NCI-H345 treated with DMSO at 0.1 percent for 48 hours (cell line): ENCODE measurements at regions not wholly inside any gene's neighbourhood (a gene's known extent, or its start where the extent isn't known, plus 50 kb on each side); places are given as distances from the start of the nearest gene placed in this dataset.
"Not testable (repeated sequence)": the region's sequence is repeated elsewhere in the genome, so short reads cannot be mapped to it uniquely, and the experiment has no call there.

ENCODE experiments used
- DNase-seq: peaks from one replicate; lab custom pipeline; 2025; ENCODE audit not compliant: unreplicated experiment; lab: John Stamatoyannopoulos, UW

DNA sequence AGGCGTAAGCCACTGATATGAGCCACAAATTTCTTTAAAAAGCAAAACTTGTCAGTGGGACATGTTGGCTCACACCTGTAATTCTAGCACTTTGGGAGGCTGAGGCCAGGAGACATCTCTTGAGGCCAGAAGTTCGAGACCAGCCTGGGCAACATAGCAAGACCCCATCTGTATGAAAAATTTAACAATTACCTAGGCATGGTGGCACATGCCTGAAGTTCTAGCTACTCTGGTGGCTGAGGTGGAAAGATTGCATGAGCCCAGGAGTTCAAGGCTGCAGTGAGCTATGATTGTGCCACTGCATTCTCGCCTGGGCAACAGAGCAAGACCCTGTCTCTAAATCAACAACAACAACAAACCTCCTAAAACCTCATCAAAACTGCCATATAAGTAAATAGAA lies 147.6 kb upstream of the BARHL2 start:
- DNase-seq: no peak

DNA sequence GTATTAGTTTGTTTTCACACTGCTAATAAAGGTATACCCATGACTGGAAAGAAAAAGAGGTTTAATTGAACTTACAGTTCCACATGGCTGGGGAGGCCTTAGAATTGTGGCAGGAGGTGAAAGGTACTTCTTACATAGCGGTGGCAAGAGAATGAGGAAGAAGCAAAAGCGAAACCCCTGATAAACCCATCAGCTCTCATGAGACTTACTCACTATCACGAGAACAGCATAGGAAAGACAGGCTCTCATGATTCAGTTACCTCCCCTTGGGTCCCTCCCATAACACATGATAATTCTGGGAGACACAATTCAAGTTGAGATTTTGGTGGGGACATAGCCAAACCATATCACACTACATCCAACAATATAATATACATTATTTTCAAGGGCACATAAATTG lies 145.7 kb upstream of the BARHL2 start:
- no peak for DNase-seq

DNA sequence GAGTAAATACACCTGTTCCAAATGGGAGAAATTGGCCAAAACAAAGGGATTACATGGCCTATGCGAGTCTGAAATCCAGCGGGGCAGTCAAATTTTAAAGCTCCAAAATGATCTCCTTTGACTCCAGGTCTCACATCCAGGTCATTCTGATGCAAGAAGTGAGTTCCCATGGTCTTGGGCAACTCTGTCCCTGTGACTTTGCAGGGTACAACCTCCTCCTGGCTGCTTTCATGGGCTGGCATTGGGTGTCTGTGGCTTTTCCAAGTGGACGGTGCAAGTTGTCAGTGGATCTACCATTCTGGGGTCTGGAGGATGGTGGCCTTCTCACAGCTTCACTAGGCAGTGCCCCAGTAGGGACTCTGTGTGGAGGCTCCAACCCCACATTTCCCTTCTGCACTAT lies 144.3 kb upstream of the BARHL2 start:
- DNase-seq: not testable (repeated sequence)

DNA sequence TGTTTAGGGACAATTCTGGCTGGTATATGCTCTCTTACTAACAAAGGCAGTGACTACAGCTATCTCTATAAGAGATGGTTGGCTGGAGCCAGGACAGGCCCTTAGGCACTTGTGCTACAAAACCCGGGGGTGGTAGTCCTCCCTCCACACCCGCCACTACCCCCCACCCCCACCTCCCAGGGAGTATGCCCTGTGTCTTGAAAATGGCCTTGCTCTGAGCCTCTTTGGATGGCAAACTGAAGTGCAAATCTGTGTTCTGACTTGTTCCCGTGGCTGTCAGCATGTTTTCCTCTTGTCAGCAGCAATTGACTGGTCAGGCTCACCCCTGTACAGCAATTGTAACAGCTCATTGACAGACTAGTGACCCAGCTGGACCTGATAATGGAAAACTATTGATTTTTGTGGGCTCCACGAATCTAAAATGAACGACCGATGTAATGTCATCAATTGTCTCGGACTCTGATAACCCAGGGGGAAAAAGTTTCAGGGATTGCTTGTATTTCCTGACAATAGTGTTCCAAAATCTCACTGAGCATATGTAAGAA lies 139.4 kb upstream of the BARHL2 start:
- DNase-seq: no peak

DNA sequence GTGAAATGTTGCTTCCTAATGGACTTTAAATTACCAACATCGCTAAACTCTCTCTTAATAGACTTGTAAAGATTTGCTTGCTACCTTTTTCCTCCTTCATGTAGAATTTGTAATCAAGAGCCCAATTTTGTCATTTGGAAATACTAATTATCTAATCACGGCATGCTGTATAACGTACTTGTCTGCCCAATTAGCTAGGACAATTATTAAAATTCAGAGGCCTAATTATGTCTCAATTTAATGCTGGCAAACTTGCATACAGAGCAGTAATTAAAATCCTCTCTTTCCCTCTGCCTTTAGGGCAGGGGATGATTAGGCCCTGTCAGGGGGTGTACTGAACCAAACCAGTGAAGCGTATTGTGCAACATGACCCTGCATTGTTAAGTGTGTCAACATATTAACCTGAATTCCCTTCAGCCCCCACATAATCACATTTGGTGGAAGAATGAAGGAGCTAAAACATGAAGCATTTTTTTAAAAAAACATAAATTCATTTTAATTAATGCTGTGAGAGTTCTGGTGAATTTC lies 137.4 kb upstream of the BARHL2 start:
- DNase-seq: no peak

DNA sequence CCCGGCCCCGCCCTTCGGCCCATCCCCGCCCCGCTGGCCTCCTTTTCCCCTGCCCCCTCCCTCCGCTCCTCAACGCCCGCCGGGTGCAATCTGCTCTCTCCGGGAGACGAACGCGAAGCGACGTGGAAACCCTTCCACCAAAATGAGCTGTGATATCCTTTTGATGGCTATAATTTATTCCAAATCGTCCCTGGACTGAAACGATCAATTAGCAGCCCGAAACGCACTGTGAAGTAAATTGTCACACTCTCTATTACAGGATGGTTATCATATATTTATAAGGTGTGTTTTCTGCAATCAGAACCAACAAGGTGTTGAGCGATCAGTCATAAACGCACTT lies 134.6 kb upstream of the BARHL2 start:
- peak; percentile 53 for DNase-seq

DNA sequence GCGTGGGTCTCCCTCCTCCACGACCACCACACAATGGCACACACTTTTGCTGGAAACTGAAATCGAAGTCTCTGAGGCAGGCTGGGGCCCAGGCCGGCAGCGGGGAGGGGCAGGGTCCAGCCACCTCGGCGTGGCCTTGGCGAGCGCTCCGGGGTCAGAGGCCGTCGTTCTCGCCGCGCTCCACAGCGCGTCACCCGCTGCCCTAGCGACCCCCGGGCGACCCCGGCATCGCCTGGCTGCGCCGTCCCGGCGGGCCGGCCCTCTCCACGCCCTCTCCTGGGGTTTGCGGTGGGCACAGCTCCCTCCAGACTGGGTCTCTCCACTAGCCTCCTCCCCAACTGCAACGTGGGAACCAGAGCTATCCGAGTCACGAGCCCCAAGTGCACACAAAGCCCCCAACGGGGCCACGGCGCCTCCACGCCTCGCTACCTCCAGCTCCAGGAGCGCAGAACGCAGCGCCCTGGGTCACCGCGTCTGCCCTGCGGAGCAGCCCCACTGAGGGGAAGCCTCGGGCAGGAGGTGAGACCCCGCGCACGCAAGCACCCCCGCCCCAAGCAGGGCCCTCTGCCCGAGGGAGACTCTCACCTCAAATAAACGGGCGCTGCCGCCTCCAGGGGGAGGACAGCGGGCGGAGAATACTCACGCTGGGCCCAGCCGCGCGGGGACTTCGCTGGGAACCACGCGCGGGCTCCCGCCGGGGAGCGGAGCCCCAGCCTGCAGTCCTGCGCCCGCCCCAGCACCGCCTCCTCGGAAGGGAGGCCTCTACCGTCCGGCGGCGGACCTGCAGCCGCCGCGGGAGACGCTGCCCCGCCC lies 134.0 kb upstream of the BARHL2 start:
- DNase-seq: no peak

DNA sequence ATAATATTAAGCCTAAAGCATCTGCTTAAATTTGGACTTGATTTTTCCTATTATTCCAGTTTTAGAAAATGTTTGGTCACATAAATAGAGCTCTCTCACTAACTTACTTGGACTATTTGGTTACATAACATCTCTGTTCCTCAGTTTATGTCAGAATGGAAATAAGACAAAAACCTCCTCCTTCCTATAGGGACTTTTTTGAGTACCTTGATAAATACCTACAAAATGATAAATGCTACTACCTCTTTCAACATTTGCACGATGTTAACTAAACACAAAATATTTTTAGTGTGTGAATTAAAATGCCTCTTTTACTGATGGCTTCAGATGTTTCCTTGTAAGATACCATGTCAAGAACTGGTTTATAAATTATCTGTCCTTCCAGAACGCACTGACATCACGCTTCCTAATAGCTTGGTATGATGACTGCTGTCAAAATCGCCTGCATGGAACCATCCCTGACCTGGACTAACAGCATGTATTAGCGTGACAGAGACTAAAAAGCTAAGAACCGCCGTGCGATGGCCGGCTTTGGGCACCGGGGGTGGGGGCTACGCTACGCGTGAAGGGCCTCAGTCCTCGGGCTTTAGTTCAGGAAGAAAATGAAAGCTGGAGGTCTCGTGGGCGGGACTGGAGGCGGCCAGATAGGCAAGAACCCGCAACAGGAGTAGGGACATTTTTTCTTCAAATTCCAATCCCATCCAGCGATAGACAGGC lies 133.2 kb upstream of the BARHL2 start:
- no peak for DNase-seq

DNA sequence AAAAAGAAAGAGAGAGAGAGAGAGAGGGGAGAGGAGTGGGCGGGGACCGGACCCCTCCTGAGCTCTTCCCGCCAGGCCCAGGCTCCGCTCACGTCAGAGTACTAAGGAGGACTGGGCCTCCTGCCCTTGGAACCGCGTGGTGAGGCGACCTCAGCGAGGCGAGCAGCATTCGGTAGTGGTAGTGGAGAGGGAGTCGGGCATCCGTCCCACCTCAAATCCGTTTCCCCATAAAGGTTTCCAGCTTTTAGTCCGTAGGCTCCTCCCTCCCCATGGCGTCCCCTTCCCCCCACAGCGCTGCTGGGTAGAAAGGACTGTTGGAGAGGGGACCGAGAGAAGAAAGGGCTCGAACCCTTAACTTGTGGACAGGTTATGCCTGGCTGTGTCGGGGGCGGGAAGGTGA lies 124.4 kb upstream of the BARHL2 start:
- no peak for DNase-seq

DNA sequence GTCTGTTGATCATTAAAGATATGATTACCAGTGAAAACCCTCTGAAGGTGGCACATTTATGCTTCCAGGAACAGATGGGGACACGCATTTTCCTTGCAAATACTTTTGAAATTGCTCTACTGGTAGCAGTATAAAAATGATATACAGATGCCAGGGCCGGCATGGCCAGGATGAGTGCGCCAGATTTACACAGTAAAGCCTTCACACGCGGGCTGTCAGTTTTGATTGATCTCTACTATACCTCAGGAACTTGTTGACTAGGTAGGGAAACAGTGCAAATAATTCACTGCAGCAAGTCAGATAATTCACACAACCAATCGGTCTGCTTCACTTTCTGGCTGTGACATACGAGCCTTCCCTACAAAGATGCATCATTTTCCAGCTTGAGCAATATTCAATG lies 123.2 kb upstream of the BARHL2 start:
- DNase-seq: no peak

DNA sequence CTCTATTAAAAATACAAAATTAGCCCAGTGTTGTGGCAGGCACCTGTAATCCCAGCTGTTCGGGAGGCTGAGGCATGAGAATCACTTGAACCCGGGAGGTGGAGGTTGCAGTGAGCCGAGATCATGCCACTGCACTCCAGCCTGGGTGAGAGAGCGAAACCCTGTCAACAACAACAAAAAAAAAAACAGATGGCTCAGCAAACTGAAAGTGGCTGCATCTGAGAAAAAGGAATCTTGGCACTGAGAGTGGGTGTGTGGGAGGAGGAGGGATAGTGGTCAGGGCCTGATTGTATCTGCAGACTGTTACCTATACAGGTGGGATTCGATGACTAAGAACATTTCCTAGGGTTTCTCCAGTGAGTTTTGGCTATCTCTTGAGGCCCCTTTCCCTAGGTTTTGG lies 122.2 kb upstream of the BARHL2 start:
- no peak for DNase-seq

DNA sequence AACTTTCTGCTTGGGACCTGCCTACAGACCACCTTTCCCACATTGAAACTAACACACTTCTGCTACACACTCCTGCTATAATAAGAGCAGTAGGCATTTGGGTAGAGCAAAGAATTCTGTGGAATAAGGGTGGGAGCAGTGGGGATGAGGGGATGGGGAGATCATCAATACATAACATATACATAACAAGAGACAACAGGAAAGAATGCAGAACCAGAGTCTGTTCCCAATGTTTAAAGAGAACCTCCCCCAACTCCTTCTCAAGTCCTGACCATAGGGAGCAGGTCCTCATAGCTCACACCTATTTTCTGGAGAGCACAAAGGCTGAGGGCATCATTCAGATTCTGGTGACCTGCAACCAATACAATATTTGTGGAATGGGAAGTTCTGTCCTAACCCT lies 121.6 kb upstream of the BARHL2 start:
- no peak for DNase-seq

DNA sequence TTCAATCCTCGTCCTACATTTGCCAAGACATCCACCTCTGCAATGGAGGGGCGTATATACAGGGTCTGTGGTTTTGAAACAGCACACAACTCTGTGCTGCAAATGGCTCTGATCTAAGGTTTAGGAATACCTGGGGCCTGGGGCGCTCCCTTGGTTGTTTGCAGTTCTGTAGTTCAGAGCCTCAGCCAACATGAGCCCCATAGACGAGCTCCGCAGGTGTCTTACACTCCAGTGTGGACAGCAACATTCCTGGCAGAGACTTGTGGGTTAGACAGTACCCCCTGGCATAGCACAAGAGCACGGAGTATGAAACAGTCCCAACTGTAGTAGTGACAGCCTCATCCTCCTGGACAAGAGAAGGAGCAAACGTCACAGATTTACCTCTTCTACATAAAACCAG lies 120.3 kb upstream of the BARHL2 start:
- DNase-seq: no peak

DNA sequence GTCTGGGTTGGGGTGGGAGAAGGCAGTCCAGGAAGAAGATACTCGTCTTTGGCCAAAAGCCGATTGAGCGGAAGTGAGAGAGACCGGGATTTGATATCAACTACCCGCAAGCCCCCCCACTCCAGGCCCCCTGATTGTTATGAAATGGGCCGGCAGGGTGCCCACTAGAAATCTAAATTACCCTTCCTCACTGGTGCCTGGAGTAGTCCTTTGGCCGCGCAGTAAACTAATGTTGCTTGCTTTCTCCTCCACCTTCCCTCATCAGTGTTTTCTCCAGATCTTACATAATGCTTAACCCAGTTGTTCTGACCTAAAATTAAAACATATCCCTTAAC lies 119.2 kb upstream of the BARHL2 start:
- no peak for DNase-seq

DNA sequence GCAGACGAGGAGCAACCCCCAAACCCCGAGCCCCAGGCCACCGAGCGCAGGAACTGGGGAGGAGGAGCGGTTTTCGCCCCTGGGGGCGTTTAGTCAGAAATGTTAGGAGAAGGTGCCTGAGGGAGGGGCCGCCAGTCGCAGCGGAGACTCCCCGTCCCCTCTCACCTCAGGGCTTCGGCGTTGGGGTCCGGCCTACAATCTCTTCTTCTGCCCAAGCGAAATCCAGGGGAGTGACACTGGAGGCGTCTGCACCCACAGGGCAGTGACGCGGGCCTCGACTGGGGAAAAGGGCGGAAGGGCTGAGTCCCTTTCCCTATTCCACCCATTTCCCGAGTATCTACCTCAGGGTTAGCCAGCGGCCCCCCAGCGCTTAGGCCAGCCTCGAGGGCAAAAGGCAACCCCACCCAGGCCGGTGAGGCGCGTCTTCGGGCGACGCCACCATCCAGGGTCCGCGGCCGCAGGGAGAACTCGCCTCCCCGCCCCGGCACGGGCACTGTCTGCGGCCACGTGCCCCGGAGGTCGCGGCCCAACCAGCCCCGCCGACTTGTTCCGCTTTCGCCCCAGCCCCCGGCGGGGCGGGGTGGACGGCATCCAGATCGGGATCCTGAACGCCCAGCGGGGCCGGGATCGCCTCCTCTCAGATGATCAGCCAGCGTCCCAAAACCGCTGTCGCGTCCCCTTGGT lies 118.7 kb upstream of the BARHL2 start:
- DNase-seq: no peak

DNA sequence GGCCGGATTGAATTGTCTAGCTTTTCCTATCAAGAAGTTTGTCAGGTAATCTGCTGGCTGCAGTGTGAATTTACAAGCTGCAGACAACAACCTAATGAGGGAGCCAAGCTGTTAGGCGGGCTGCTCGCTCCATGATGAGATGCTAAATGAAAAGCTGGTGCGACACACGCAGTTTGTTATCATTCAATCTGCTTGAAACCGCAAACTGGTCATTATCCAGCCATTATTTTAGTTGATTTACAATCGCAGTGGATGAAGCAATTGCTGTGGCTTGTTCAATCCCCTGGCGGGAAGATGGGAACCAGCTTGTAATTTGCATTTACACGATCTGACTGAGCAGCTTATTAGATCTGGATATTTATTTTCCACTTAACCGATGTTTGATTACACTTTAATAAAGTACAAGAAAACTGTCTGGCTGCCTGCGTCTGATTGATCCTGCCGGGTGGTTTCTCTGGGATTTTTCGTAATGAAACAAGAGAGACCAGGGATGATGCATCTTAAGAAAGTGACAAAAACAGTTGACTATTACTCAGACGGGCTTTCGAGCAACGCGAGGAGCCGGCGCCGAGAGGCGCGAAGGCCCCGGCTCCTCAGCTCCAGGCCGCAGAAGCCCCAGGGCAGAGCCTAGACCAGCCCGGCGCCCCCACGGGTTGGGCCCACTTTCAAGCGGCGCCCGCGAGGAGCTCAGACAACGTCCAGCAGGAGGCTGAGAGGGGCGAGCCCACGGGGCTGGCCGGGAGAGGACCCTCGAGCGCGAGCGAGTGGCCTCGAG lies 118.0 kb upstream of the BARHL2 start:
- DNase-seq: no peak

DNA sequence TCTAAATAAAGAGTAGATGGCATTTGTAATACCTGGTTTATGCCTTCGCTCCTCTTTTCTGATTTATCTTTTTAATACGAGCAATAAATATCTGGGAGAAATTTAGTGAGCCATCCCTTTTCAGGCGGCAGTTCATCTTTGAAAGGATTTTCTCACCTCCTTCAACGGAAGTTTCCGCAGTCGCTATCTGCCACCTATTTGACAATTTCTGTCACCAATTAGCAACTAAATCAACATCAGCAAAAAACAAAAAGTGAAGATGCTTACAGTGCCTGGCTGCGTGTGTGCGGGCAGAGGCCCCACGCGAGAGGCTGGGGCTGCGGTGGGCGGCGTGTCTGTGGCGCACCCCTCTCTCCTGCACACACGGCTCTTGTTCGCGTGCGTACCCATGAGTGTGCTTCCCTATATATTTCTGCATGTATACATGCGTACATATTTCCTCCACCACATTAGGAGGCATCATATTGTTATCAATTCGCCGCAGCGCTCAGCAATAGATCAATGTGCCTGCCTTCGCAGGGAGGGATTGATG lies 117.3 kb upstream of the BARHL2 start:
- DNase-seq: no peak

DNA sequence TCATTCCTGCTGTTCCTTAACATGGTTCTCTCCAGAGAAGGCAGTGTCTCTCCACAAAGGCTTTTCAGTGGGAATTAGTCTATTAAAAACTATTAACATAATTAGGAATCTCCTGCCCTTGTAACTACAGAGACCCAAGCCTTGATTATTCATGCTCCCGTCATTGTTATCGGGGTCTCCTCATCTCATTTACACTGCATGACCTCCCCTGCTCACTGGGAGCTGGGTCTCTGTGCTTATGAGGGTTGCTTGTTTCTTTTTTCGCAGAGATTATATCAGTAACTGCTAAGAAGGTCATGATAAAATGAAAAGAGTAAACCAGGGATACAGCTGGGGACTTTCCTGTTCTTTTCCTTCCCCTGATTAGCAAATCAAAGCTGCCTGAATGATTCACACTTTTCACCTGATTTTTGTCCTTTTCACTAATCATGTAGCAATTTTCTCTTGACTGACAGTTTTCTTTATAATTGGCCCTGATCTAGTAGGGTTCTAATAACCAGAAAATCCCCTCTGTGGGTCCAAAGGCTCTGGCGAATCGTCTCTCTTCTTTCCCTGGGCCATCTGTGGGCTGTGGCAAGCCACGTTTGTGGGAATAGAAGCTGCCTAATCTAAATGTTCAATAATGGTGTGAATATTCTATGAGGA lies 116.5 kb upstream of the BARHL2 start:
- no peak for DNase-seq

DNA sequence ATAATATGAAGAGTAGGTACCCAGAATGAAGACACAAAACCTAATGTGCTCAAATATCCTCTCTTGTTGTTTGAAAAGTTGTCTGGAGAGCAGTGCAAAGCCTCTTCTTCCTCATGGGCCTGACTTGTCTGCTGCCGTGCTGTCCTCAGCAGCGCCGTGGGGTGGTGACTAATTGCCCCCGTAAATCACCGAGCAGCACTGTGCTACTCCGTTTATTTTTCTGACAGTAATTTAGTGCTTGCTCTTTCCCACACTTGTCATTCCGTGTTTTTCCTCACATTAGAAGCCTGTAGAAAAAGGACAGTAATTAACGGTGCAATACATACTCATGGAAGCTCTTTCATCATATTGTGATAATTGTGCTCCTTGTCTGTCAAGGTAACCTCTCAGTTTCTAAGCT lies 114.8 kb upstream of the BARHL2 start:
- DNase-seq: no peak

DNA sequence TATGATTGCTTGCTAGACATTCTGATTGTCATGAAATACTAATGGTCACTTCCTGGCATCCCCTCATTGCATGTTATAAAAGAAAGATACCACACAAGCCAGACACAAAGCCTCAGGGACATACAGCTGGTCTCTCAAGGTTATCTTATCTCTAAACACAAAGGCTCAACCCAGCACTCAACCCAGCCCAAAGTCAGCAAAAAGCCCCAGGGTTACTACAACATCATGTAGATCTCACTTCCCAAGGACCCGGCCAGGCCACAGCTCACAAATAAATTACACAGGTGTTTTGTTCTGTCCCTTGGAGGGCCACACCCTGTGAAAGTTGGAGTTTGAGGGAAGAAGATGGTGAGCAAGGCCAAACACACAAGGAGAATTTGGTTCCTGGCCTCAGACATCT lies 109.7 kb upstream of the BARHL2 start:
- no peak for DNase-seq
